Gastroesophageal sphincter (tissue), 4 donors: ENCODE measurements at regions not wholly inside any gene's neighbourhood (a gene's known extent, or its start where the extent isn't known, plus 50 kb on each side); places are given as distances from the start of the nearest gene placed in this dataset.

Source experiments
- ATAC-seq: fragments of 150-250 bp; one replicate; pipeline ENCODE4 v1.9.1; 2016; ENCODE audit warnings: mild to moderate bottlenecking, moderate library complexity
- H3K27ac ChIP-seq, 4 donors: fragments of 200-600 bp; sonication (generic) in 3 of 4; 1 replicate in 3 of 4; 2 replicates in 1 of 4; pipeline ENCODE4 v1.5.1; 2016 to 2019
- H3K27me3 ChIP-seq: fragments of 200-600 bp; sonication (generic); one replicate; pipeline ENCODE4 v1.5.1; 2019
- H3K36me3 ChIP-seq, 2 donors: fragments of 200-600 bp; sonication (generic); one replicate each; pipeline ENCODE4 v1.5.1; 2019; ENCODE audit warnings: control low read depth in 1 of 2
- H3K4me1 ChIP-seq, 3 donors: fragments of 200-600 bp; sonication (generic); 1 replicate in 2 of 3; 2 replicates in 1 of 3; pipeline ENCODE4 v1.5.1; 2016 to 2019; ENCODE audit warnings: control low read depth in 2 of 3
- H3K4me3 ChIP-seq, 2 donors: fragments of 200-600 bp; sonication (generic); one replicate each; pipeline ENCODE4 v1.5.1; 2019; ENCODE audit warnings: mild to moderate bottlenecking in 1 of 2, moderate library complexity in 1 of 2
- H3K9me3 ChIP-seq, 3 donors: fragments of 200-600 bp; sonication (generic); one replicate each; pipeline ENCODE4 v1.5.1; 2017 to 2019; ENCODE audit warnings: control low read depth in 2 of 3
- EP300 ChIP-seq: sonication (generic); formaldehyde crosslinking; IDR thresholded peaks from one replicate; pipeline ENCODE4 v1.6.1; 2017; ENCODE audit warnings: antibody characterized with exemption, mild to moderate bottlenecking
- POLR2A ChIP-seq, 2 donors: fragments of 450-650 bp; IDR thresholded peaks; one replicate each; pipeline ENCODE4 v1.6.1; 2017; ENCODE audit warnings: antibody characterized with exemption in 2 of 2, mild to moderate bottlenecking in 2 of 2, moderate library complexity in 1 of 2
- POLR2AphosphoS5 ChIP-seq: sonication (generic); formaldehyde crosslinking; IDR thresholded peaks from one replicate; pipeline ENCODE4 v1.6.1; 2017; ENCODE audit warnings: antibody characterized with exemption
- WGBS, 2 donors: methylation state at CpG; one replicate each; pipeline ENCODE4 v1.1.5; 2018; ENCODE audit warnings: low coverage in 1 of 2; 5-methylcytosine and 5-hydroxymethylcytosine counted together
- TF ChIP-seq, protein P1 (sequence below), 4 experiments: fragments of 200-600 bp in 2 of 4; fragments of 450-650 bp in 2 of 4; sonication (generic) in 1 of 4; IDR thresholded peaks; one replicate each; pipeline ENCODE4 v1.5.1; 2017 to 2019; ENCODE audit warnings: antibody characterized with exemption in 4 of 4, mild to moderate bottlenecking in 2 of 4, moderate library complexity in 2 of 4

DNA sequence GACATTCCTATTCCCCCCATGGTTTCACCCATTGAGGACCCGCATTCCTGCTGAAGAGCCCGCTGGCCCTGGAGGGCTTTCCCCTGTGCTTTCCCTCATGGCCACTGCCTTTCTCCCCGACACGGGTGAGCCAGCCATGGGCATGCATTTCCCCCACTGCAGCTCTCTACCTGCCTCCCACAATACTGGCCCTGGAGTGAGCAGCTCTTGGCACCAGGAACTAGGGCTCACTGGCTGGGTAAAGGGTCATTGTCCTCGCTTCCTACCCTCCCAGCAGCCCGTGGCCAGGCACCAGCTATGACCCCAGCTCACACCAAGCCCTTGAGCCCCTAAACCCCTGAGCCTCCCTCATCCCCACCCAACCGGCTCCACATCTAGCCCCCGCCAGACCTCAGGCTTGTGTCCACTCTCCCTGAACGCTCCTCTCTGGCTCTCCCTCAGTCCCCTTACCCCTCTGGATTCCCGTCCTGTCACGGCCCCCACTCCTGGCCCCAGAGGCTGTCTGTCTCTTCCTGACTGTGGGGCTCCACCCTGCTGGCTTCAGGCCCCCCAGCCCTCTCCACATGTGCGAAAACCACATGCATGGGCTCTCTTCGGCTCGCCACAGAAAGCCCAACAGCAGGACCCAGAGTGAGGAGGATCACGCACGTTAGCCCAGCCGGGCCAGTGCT is 199.8 kb downstream of the ZFP36L2 start:
- H3K36me3 ChIP-seq, result no peaks in the 10 kb centered on the region
- peak overlapping the region in 3 of 4 donors; percentile 45 to 77 (median 71) for H3K27ac ChIP-seq
- no peak for TF ChIP-seq POLR2AphosphoS5
- TF ChIP-seq EP300, result no peak
- no peaks in the 10 kb centered on the region for H3K27me3 ChIP-seq
- H3K9me3 ChIP-seq, result peaks cover 0 to 8% (median 0%) of the 10 kb centered on the region in 3 donors
- 88 to 100% methylated on average over 3 of the region's 17 CpGs for WGBS, 2 donors
- peaks cover 0 to 30% (median 16%) of the 10 kb centered on the region in 3 donors for H3K4me1 ChIP-seq
- ATAC-seq, result peak; percentile 41
- no peak overlapping the region for H3K4me3 ChIP-seq

GRCh38 chr2:43025709-43026295 is 200.6 kb downstream of the ZFP36L2 start:
- no peaks in the 10 kb centered on the region for H3K27me3 ChIP-seq
- no peak for TF ChIP-seq EP300
- TF ChIP-seq, protein P1, sequence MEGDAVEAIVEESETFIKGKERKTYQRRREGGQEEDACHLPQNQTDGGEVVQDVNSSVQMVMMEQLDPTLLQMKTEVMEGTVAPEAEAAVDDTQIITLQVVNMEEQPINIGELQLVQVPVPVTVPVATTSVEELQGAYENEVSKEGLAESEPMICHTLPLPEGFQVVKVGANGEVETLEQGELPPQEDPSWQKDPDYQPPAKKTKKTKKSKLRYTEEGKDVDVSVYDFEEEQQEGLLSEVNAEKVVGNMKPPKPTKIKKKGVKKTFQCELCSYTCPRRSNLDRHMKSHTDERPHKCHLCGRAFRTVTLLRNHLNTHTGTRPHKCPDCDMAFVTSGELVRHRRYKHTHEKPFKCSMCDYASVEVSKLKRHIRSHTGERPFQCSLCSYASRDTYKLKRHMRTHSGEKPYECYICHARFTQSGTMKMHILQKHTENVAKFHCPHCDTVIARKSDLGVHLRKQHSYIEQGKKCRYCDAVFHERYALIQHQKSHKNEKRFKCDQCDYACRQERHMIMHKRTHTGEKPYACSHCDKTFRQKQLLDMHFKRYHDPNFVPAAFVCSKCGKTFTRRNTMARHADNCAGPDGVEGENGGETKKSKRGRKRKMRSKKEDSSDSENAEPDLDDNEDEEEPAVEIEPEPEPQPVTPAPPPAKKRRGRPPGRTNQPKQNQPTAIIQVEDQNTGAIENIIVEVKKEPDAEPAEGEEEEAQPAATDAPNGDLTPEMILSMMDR (IDR thresholded peaks at IDR 0.05), result no peak
- no peak for TF ChIP-seq POLR2AphosphoS5
- no peak for TF ChIP-seq POLR2A (IDR thresholded peaks at IDR 0.05)
- H3K4me1 ChIP-seq, result peaks cover 0 to 26% (median 16%) of the 10 kb centered on the region in 3 donors
- no peak for ATAC-seq
- 64% methylated on average over 3 of the region's 5 CpGs; no CpG with 5 or more reads in 1 of the 2 donors for WGBS, 2 donors
- H3K9me3 ChIP-seq, result peaks cover 0 to 8% (median 0%) of the 10 kb centered on the region in 3 donors
- H3K27ac ChIP-seq, result peak overlapping the region in 2 of 4 donors; percentile 71 to 77
- H3K36me3 ChIP-seq, result no peaks in the 10 kb centered on the region
- H3K4me3 ChIP-seq, result no peak overlapping the region

DNA sequence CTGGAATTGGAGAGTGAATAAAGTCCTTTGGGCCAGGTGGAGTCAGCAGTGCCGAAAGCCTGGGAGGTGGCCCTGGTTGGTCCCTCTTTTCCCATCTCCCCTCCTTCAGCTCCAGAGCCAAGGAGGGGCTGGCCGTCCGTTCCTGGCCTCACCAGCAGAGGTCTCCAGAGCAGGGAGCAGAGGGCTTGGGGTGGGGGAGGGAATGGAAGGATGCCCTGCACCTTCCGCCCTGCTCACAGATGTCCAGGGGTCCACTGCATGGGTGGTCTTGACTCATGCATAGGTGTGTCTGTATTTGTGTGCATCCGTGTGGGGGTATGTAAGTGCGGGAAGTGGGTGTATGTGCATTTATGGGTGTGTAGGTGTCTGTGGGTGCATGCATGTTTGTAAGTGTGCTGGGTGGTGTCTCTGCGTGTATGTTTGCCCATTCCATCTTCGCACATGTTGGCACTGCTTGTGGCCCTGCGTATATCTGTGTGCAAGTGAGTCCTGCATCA is 201.8 kb downstream of the ZFP36L2 start:
- Histone ChIP-seq H3K4me3 (no peak overlapping the region), H3K27ac (peak overlapping the region in 1 of 4 donors; percentile 77), H3K9me3 (peaks cover 0 to 12% (median 0%) of the 10 kb centered on the region in 3 donors), H3K36me3 (no peaks in the 10 kb centered on the region), H3K4me1 (peaks cover 0 to 26% (median 16%) of the 10 kb centered on the region in 3 donors), H3K27me3 (no peaks in the 10 kb centered on the region)
- peak; percentile 66 for ATAC-seq
- 17 to 40% methylated on average over 1 to 7 of the region's 9 CpGs for WGBS, 2 donors
- TF ChIP-seq, protein P1 (IDR thresholded peaks at IDR 0.05), result peak in 3 of 4 experiments; percentile 68 to 97 (median 77)
- no peak for TF ChIP-seq POLR2A (IDR thresholded peaks at IDR 0.05)

DNA sequence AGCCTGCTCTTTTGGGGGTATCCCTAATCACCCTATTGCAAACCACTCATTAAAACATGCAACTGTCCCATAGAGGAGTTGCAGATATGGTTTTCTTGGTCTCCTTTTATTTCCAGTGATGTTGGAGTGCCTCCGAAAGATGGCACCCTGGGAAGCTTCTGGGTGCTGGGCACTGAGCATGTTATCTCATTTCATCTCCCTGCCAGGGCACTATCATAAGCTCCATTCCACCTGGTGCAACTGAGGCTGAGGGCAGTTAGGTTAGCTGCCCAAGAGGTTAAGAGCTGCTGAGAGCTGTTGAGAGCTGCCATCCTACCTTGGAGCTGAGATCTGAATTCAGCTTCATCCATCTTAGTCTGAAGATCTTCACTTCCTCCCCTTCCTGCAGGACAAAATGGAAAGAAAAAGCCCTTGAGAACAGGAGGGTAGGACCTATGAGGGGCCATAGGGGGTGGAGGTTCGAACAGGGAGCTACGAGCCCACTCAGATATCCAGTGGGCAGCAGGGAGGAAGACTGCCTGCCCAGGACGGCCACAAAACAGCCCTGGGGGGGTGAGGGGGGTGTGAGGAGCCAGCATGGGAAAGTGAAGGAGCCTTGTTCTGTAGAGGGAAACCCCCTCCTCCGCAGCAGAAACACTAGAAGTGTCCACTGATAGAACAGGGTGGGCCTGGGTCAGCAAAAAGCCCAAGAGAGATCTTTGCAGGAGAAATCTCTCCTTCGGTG is 202.5 kb downstream of the ZFP36L2 start:
- Histone ChIP-seq H3K4me1 (peaks cover 0 to 27% (median 16%) of the 10 kb centered on the region in 3 donors), H3K27me3 (no peaks in the 10 kb centered on the region), H3K9me3 (peaks cover 0 to 12% (median 0%) of the 10 kb centered on the region in 3 donors), H3K36me3 (no peaks in the 10 kb centered on the region), H3K4me3 (no peak overlapping the region), H3K27ac (peak overlapping the region in 1 of 4 donors; percentile 77)
- no peak for TF ChIP-seq EP300
- TF ChIP-seq POLR2A (IDR thresholded peaks at IDR 0.05), result no peak
- TF ChIP-seq POLR2AphosphoS5, result no peak
- TF ChIP-seq, protein P1 (IDR thresholded peaks at IDR 0.05), result no peak
- 40 to 80% methylated on average over 1 to 3 of the region's 6 CpGs for WGBS, 2 donors
- ATAC-seq, result no peak

- no peaks in the 10 kb centered on the region for H3K36me3 ChIP-seq
- H3K4me3 ChIP-seq, result no peak overlapping the region
- 83 to 97% methylated on average over 5 of the region's 5 CpGs for WGBS, 2 donors
- no peak overlapping the region for H3K27ac ChIP-seq
- TF ChIP-seq POLR2AphosphoS5, result no peak
- TF ChIP-seq, protein P1 (IDR thresholded peaks at IDR 0.05), result no peak
- TF ChIP-seq POLR2A (IDR thresholded peaks at IDR 0.05), result no peak
- TF ChIP-seq EP300, result no peak
- no peak for ATAC-seq
- peaks cover 0 to 12% (median 0%) of the 10 kb centered on the region in 3 donors for H3K9me3 ChIP-seq
- no peaks in the 10 kb centered on the region for H3K27me3 ChIP-seq
- H3K4me1 ChIP-seq, result peaks cover 0 to 37% (median 19%) of the 10 kb centered on the region in 3 donors
Measured at GRCh38 chr2:43022896-43023295, 203.5 kb downstream of the ZFP36L2 start.
